Gastrocnemius medialis (tissue), 4 donors: ENCODE measurements at regions not wholly inside any gene's neighbourhood (a gene's known extent, or its start where the extent isn't known, plus 50 kb on each side); places are given as distances from the start of the nearest gene placed in this dataset.

Source experiments
- POLR2A ChIP-seq, 2 donors: fragments of 450-650 bp; IDR thresholded peaks; one replicate each; pipeline ENCODE4 v1.6.1; 2017; ENCODE audit warnings: antibody characterized with exemption in 2 of 2, mild to moderate bottlenecking in 2 of 2, moderate library complexity in 2 of 2
- TF ChIP-seq, protein P1 (sequence below), 5 experiments: fragments of 450-650 bp in 3 of 5; fragments of 200-600 bp in 2 of 5; sonication (generic) in 2 of 5; IDR thresholded peaks in 4 of 5; conservative IDR thresholded peaks in 1 of 5; 1 replicate in 4 of 5; 2 replicates in 1 of 5; pipeline ENCODE4 v1.5.1; 2016 to 2019; ENCODE audit warnings: antibody characterized with exemption in 5 of 5, mild to moderate bottlenecking in 3 of 5, moderate library complexity in 3 of 5

DNA sequence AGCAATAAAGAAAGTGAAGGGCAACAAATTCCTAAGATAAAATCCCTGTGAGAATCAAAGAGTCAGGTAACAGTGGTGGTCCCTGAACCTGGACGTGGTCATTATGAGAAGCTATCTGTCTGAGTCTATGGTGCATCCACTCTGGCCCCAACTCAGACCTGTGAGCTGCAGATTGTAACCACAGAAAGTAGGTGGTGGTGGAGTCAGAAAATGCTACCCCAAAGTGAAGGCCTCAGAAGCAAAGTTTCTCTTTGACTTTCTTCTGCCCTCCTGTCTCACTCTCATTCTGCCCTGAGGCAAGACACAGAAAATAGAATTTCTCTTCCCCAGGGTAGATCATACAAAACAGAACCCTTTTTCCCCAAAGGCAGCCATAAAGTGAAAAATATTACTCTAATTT, 84.1 kb upstream of the NEIL3 start:
- TF ChIP-seq, protein P1, sequence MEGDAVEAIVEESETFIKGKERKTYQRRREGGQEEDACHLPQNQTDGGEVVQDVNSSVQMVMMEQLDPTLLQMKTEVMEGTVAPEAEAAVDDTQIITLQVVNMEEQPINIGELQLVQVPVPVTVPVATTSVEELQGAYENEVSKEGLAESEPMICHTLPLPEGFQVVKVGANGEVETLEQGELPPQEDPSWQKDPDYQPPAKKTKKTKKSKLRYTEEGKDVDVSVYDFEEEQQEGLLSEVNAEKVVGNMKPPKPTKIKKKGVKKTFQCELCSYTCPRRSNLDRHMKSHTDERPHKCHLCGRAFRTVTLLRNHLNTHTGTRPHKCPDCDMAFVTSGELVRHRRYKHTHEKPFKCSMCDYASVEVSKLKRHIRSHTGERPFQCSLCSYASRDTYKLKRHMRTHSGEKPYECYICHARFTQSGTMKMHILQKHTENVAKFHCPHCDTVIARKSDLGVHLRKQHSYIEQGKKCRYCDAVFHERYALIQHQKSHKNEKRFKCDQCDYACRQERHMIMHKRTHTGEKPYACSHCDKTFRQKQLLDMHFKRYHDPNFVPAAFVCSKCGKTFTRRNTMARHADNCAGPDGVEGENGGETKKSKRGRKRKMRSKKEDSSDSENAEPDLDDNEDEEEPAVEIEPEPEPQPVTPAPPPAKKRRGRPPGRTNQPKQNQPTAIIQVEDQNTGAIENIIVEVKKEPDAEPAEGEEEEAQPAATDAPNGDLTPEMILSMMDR (IDR thresholded peaks at IDR 0.05 in 4 of 5, conservative IDR thresholded peaks at IDR 0.05 in 1 of 5), result no peak
- TF ChIP-seq POLR2A (IDR thresholded peaks at IDR 0.05), result no peak
